ENCODE measurements at regions not wholly inside any gene's neighbourhood (a gene's known extent, or its start where the extent isn't known, plus 50 kb on each side); places are given as distances from the start of the nearest gene placed in this dataset.

- no peak for TF ChIP-seq POLR2A (IDR thresholded peaks at IDR 0.05)
- no peak for TF ChIP-seq CTCF (IDR thresholded peaks at IDR 0.05)
Measured at GRCh38 chr13:87322386-87322785, 348.8 kb upstream of the SLITRK5 start.
